Stomach (tissue), 4 donors: ENCODE measurements at regions not wholly inside any gene's neighbourhood (a gene's known extent, or its start where the extent isn't known, plus 50 kb on each side); places are given as distances from the start of the nearest gene placed in this dataset.

Experiments used
- CTCF ChIP-seq, 7 experiments: fragments of 450-650 bp in 4 of 7; fragments of 200-600 bp in 3 of 7; sonication (generic) in 3 of 7; IDR thresholded peaks; one replicate each; pipeline ENCODE4 v1.5.1; 2016 to 2019; ENCODE audit warnings: antibody characterized with exemption in 7 of 7, control low read depth in 2 of 7, mild to moderate bottlenecking in 1 of 7
- POLR2A ChIP-seq, 4 donors: fragments of 450-650 bp; IDR thresholded peaks; one replicate each; pipeline ENCODE4 v1.6.1; 2016; ENCODE audit warnings: antibody characterized with exemption in 4 of 4, control low read depth in 2 of 4, mild to moderate bottlenecking in 1 of 4, moderate library complexity in 1 of 4
- POLR2AphosphoS5 ChIP-seq, 3 donors: sonication (generic); formaldehyde crosslinking; IDR thresholded peaks; one replicate each; pipeline ENCODE4 v1.6.1; 2016; ENCODE audit warnings: antibody characterized with exemption in 3 of 3

GRCh38 chr2:189362283-189362682, 79.0 kb upstream of the WDR75 start:
- no peak for TF ChIP-seq CTCF (IDR thresholded peaks at IDR 0.05)
- TF ChIP-seq POLR2AphosphoS5 (IDR thresholded peaks at IDR 0.05) = no peak
- TF ChIP-seq POLR2A (IDR thresholded peaks at IDR 0.05) = no peak
